ENCODE measurements at regions not wholly inside any gene's neighbourhood (a gene's known extent, or its start where the extent isn't known, plus 50 kb on each side); places are given as distances from the start of the nearest gene placed in this dataset.
"Not testable (repeated sequence)": the region's sequence is repeated elsewhere in the genome, so short reads cannot be mapped to it uniquely, and the experiment has no call there.

- not testable (repeated sequence) for DNase-seq
These were observed 76.4 kb upstream of the TMSB4Y start for GRCh38 chrY:13627323-13627722.

DNA sequence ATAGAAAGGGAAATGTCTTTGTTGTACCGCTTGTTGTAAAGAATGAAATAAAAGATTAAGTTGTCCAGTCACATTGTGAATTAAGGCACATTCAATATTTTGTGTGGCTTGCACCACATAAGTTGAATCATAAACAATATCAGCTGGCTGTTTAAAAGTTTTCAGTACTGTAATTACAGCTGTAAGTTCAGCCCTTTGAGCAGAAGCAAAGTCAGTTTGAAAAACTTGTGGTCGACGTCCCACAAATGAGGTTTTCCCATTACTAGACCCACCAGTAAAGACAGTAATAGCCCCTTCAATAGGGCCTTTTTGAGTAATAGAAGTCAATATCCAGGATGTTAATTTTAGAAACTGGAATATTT lies 87.8 kb upstream of the TMSB4Y start:
- no peak for DNase-seq

- DNase-seq: peak; percentile 15
These were observed 88.3 kb upstream of the TMSB4Y start for GRCh38 chrY:13615301-13615942.

DNA sequence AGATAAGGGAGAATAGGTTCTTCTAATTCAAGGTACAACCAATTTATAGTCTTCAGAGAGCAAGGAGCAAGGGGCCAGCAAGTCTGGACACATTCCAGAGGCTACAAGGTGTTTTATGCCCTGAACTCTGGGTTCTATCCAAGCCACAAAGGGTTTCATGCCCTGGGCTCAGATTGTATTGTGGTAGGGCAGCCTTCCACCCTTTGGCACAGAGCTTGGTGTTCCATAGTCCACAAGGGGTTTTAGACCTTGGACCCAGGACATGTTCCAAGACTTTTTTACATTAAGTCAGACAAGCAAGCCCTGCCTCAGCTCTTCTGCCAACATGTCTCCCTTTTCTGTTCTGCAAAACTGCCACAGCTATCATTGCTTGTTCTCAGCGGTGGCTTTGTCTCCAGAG lies 90.8 kb upstream of the TMSB4Y start:
- DNase-seq: no peak

DNA sequence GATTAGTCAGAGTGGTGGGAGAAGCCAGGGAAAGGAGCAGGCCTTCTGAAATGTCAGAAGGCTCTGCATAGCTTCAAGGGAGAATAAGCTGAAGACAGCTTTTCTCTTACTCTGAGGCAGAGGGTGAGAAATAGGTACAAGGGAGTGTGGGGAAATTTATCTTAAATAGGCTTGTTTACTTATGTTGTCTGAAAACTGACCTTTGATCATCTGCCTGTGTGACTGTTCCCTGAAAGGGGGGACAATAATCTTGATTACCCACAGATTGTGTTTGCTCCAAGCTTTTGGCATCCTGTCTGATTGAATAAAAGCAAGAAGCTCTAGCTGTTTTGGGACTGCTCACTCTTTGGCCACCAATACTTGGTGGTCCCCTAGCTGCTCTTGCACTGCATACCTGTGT lies 91.7 kb upstream of the TMSB4Y start:
- DNase-seq: no peak

DNA sequence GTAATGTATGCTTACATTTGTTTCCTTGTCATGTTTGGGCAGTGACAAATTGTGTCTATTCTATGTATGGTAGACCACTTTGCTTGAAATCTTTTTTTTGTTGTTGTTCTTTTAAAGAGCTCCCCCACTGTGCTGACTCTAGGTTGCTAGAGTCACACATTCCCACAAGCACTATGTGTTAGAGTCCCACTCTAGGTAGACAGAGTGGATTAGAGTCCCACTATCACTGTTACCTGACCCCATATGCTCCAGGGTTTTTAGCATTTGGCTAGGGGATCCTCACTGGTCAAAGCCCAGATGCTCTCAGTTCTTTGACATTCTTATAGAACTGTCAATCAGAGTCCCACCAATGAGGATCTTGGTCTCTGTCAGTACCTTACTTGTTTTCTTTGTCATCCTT lies 111.2 kb upstream of the TMSB4Y start:
- DNase-seq: no peak

GRCh38 chrY:13570931-13571330 lies 91.1 kb upstream of the UTY start:
- DNase-seq: not testable (repeated sequence)

DNA sequence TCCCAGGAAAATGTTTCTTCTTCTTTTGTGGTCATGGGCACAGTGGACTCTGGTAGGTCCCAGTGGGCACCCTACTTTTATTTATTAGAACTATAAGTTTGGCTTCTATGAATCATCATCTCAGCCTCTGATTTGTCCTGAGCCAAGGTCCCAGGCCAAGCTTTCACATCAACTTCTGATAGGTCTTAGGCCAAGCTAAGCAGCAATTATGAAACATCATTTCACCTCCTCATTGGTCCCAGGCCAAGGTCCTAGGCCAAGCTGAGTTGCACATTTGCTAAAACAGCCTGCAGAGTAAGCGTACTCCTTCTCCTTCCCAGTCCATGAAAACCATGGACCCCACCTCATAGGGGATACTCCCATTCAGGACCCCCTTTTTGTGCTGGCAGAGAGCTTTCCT lies 87.4 kb upstream of the UTY start:
- DNase-seq: no peak

GRCh38 chrY:13554949-13555348 lies 75.1 kb upstream of the UTY start:
- no peak for DNase-seq

GRCh38 chrY:13552393-13553116 lies 72.7 kb upstream of the UTY start:
- DNase-seq: no peak

GRCh38 chrY:13551246-13551645 lies 71.4 kb upstream of the UTY start:
- DNase-seq: no peak

DNA sequence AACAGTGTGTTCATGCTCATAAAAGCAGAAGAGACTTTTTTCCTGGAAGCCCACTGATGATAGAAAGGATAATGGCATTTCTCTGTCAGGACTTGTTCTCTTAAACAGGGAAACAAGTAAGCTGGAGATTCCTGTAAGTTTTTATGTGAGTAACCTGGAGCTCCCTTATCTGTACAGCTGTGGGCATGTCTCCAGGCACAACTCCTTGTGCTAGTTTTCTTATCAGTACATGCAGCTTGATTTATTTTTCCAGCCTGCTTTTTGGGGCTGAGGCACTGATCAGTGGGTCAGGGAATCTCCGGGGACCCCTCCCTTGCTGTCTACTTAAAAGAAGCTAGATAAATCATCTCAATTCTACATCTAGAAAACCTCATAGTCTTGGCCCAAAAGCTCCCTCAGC lies 64.7 kb upstream of the UTY start:
- no peak for DNase-seq

- no peak for DNase-seq
These were observed 58.1 kb upstream of the UTY start for GRCh38 chrY:13537919-13538318.
